ENCODE measurements at regions not wholly inside any gene's neighbourhood (a gene's known extent, or its start where the extent isn't known, plus 50 kb on each side); places are given as distances from the start of the nearest gene placed in this dataset.

DNA sequence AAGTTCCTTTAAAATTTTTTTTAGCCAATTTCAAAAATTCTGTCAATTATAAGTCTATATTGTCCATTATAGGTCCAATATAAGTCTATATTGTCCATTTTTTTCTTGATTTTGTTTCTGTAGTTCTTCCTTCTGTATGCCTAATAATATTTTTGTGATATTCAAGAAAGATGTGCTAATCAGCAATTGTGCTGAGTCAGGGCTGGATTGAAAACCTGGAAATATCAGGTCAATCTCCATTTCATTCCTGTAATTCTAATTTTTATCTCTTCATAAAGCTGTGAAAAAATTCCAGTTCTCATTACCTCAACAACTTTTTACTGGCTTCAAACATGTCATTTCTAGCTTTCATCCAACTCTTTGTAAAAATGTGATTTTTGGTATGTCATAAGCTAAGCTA lies 353.7 kb downstream of the SLITRK6 start:
- TF ChIP-seq POLR2AphosphoS5 (IDR thresholded peaks at IDR 0.05; ENCODE audit: borderline replicate concordance, low read depth, low read length) (no peak), EZH2 (IDR thresholded peaks at IDR 0.05) (no peak)
